HPDE6-E6E7 (cell line): ENCODE measurements at regions not wholly inside any gene's neighbourhood (a gene's known extent, or its start where the extent isn't known, plus 50 kb on each side); places are given as distances from the start of the nearest gene placed in this dataset.
A peak's percentile ranks its signal among the peaks of the same experiment; 100 is the strongest.

Experiments
- DNase-seq: peaks from one replicate; pipeline ENCODE4 v3.0.0; 2011; ENCODE audit warnings: missing footprints; ENCODE audit errors: extremely low spot score

DNA sequence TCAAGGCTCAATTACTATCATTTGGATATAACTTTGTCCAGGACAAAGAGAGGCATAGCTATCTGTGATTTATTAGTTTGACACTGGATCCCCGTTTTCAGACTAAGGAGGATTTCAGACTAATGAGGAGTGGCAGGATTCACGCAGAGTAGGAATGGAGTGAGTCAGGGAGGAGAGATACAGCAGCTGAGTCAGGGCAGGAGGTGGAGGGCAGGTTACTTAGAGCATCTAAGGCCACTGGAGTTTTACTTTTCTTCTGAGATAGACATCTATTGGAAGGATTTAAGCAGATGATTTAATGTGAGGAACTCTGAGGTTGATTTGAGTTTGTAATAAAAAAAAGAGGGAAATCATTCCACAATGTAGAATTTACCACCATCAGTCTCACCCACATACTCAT, 110.6 kb downstream of the RPIA start:
- DNase-seq = peak; percentile 47

DNA sequence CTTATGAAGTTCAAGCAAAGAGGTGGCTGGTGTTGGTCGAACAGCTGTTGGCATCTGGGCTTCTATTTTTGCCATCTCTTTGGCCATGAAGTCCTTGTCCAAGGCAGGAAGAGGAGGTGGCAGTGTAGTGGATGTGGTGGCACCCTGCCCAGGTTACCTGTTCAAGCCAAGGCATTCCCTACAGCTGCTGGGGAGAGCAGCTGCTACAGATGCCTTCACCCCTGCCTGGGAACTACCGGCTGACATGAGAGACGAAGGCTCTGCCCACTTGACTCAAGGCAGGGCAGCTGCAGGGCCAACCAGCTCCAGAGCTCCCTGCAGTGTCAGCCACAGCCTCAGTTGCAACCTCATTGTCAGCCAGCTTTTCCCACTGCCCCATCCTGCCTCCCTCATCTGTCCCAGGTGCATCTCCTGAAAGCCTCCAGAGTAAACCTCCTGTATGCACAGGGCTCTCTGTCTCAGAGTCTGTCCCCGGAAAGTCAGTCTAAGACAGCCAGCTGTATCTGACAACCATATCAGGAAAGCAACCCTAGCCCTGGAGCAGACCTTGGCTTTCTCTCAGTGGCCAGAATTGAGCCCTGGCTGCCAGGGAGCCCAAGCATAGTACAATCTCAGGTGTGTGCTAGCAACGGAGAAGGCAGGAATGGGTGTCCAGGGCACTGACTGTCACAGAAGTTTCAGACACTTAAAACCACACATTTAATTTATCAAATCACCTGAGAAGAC, 115.9 kb downstream of the RPIA start:
- DNase-seq = no peak

DNA sequence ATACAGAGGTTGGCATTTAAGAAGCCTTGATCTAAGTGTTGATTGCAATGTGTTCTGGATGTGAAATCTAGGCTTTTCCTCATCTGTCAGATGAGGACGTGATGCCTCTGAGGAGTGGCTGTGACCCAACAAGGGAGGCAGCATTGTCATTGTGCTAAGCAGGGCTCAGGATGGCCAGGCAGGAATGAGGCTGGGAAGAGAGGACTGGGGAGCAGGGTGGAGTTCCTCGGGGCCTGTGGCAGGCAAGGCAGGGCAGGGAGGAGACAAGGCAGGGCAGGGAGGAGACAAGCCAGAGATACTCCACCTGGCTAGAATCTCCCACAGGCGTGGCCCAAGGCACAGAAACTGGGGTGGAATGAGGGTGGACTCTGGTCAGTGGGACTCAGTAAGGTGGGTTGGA, 116.6 kb downstream of the RPIA start:
- DNase-seq = no peak

DNA sequence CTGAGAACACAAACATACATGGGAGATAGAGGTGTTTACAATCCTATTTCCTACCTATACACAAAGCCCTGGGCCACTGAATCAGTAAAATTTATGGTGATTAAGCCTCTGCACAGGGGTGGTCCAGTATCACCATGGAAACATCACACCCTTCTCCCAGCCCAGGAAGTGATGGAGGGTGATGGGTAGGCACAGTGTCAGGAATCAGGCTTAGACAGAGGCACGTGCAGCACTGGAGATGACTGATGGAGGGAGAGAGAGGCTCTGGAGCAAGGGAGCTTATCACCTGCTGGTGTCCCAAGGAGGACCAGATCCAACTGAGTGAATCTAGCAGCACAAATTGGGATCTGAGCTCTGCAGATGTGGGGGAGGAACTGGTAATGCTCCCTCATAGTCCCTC, 117.2 kb downstream of the RPIA start:
- DNase-seq = no peak

DNA sequence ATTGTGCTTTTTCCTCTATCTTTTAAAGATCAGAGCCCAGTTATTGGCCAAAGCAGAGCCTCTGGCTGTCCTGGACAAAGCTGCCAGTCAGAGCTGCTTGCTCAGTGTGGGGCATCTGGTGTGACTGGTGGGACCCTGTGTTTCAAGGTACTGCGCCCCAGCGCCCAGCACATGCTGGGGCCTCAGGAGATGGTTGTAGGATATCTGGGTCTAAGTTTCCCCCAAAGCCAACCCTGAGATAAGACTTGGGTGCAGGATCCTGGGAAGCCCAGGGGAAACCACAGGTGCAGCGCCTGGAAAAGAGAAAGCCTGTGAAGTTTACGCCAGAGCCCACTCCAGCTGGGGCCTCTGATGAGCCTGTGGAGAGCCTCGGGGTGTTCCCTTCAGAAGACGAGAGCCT, 117.7 kb downstream of the RPIA start:
- DNase-seq = no peak

DNA sequence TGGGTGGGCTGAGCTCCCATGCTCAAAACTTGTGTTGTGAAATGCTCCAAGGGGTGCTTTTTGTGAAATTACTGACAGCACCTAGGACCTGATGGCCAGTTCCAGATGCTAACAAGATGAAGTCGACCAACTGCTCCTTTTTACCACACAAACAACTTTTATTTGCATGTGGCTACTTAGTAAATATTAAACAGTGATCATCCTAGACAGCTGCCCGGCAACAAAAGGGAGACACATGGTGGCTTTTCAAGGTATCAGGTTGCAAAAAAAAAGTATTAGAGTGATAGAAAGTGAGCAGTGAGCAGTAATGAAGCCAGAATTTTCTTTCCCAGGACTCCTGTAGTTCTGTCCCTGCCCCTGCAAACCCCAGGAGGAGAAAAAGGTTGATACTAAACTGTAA, 118.5 kb downstream of the RPIA start:
- DNase-seq = no peak

DNA sequence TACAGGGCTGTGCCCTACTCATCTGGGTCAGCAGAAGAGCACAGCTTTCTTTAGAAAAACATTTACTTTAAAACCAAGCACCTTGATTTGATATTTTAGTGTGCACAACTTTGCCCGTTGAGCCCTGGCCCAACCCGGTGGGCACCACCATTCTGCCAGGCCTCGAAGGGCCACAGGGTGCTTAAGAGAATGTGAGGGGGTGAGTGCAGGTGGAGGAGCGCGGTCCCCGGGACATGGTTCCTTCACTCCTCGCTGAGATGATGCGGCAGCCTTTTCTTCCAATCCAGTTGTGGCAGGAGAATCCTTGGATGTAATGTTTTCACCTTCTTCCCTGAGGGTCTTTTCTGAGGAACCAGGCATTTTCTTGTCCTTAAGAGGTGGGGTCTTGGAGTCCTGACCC, 119.0 kb downstream of the RPIA start:
- no peak for DNase-seq

DNA sequence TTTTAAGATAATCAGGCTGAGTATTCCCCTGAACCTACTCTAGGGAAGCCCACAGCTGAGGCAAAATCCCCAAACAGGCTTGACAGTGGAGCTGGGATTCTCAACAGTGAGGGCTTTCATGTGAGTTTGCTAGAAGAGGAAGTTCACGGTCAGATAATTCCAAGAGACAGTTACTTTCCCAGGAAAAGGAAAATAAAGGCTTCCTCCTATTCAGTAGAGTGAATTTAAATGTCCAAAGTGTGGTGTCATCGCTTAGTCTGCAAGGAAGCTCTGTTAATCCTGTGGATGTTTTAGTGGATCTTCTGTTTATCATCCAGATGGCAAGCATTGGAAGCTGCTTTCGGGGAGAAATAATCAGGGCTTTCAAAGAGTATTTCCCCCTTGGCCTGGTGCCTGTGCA, 119.8 kb downstream of the RPIA start:
- no peak for DNase-seq

DNA sequence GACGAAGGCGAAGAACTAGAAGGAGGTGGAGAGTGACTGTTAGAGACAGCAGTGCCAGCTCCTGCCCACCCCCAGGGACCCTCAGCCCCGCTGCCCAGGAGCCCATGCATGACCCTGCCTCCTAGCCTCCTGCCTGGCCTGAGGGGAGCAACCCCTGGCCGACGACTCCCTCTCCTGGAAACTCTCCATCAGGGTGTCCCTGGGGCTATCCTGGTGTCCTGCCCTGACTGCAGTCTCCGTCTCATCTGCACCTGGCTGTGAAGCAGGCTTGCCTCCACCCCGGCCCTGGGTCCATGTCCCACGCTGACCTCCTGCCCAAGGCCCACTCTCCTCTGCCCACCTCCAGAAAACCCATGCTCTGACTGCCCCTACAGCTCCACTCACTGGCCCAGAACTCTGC, 120.2 kb downstream of the RPIA start:
- no peak for DNase-seq

DNA sequence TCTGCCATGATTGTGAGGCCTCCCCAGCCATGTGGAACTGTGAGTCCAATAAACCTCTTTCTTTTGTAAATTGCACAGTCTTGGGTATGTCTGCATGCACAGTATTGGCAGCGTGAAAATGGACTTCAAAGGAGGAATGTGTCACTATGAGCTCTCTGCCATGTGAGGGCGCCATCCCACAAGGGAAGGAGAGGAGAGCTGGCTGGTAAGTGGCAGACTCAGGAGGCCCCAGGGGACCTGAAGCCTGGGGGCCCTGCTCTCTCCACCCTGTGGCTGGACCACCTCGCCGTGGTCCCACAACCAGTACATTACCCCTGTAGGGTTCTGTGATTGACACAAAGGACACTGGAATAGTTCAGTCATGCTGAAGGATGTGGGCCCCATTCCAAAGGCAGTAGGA, 122.1 kb downstream of the RPIA start:
- no peak for DNase-seq

DNA sequence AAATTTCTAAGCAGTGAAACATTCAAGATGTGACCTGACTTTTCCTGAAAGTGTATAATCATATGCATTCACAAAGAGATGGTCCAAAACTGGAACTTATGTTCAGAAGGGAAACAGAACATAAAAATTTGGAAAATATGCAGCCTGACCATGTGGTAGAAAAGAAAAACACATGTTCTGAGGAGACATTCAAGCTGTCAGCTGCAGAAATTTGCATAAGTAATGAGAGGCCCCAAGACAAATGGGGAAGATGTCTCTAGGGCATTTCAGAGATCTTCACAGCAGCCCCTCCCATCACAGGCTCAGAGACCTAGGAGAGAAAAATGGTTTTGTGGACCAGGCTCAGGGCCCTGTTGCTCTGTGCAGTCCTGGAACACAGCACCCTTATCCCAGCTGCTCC, 123.8 kb downstream of the RPIA start:
- DNase-seq = no peak

DNA sequence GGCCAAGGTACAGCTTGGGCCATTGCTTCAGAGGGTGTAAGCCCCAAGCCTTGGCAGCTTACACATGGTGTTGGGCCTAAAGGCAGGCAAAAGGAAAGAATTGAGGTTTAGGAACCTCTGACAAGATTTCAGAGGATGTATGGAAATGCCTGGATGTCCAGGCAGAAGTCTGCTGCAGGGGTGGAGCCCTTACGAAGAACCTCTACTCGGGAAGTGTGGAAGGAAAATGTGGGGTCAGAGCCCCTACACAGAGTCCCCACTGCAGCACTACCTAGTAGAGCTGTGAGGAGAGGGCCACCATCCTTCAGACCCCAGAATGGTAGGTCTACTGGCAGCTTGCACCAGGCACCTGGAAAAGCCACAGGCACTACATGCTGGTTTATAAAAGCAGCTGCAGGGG, 124.2 kb downstream of the RPIA start:
- DNase-seq = no peak

DNA sequence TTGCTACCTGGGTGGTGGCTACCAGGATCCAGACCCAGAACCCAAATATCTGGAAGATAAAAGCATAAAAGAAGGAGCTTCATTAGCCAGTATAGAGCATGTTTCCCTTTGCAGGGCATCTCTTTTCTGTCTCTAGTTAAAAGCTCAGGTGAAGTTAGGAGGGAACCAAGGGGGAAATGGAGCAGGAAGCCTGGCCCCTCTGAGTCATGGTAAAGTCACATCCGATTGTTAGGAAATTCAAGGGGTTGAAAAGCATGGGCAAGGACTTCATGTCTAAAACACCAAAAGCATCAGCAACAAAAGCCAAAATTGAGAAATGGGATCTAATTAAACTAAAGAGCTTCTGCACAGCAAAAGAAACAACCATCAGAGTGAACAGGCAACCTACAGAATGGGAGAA, 126.9 kb downstream of the RPIA start:
- peak; percentile 29 for DNase-seq

DNA sequence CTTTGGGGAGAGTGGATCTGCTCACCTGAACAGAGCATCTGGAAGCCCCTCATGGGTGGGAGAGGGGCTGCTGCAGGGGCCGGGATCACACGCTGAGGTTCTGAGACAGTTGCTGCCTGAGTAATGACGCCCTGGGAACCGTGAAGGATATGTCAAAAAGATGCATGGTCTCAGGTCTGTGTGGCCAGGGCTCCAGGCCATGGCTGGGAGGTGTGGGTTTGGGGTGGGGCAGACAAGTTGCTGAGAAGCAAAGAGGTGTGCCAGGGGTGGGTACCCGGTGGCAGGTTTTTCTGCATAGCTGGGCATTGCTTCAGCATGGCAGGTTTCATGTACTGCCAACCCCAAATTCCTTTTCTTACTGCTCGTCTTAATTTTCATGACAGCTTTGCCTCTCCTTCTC, 133.5 kb downstream of the RPIA start:
- no peak for DNase-seq

DNA sequence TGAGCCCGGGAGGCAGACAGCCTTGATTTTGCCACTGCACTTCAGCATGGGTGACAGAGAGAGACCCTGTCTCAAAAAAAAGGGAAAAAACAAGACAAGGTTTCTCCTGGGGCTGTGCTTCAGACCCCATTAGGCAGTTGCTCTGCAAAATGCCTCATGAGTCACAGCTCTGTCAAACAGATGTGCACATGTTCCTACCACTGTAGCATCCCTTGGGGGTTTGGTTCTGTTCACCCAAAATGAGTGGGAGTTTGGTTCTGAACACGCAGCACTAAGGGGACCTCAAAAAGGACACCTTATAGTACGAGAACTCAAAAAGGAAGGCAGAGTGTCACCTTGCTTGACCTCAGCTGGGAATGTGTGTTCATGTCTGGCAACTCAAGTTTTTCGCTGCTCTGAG, 134.9 kb downstream of the RPIA start:
- DNase-seq = no peak

DNA sequence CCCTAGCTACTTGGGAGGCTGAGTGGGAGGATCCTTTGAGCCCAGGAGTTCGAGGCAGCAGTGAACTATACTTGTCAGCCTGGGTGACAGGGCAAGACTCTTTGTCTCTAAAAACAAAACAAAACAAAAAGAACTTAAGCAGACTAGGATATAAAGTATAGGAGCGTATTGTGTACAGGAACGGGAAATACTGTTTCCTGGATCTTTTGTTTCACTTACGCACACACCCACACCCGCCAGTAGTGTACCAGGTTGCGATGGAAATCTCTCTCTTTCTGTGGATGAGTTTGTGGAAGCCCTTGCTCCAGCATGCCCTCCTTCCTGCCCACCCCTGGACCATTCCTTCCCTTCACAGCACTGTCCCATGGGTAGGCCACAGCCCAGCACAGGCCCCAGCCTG, 136.3 kb downstream of the RPIA start:
- no peak for DNase-seq

DNA sequence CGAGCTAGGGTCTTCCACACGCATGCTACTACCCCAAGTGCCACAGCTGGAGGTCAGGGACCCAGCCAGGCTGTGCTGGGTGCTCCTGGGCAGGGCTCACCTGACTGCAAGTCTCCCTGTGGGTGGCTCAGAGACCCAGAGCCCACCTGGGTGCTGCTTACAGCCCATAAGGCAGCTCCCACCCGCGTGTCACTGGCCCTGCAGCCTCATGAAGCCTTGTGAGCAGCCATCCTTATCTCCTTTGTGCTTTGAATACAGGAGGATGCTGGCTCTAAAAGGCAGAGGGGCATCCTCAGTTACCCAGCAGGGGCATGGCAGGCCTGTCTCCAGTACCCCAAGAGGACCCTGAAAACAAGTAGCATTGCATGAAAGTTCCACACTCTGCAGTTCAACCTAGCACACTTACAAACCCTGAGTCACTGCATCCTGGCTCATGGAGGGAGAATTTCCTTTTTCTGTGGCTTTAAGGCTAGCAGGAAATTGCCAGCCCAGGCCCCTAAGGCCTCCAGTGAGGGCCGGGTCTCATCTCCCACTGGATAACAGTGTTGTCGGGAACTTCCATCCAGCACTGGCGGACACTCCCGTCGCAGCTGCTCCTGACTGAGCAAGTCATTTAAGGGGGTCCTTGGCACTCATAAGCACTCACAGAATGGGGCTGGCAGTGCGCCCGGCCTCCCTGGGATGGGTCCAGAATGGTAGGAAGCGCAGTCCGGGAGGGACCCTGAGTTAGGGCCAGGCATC, 137.1 kb downstream of the RPIA start:
- no peak for DNase-seq

DNA sequence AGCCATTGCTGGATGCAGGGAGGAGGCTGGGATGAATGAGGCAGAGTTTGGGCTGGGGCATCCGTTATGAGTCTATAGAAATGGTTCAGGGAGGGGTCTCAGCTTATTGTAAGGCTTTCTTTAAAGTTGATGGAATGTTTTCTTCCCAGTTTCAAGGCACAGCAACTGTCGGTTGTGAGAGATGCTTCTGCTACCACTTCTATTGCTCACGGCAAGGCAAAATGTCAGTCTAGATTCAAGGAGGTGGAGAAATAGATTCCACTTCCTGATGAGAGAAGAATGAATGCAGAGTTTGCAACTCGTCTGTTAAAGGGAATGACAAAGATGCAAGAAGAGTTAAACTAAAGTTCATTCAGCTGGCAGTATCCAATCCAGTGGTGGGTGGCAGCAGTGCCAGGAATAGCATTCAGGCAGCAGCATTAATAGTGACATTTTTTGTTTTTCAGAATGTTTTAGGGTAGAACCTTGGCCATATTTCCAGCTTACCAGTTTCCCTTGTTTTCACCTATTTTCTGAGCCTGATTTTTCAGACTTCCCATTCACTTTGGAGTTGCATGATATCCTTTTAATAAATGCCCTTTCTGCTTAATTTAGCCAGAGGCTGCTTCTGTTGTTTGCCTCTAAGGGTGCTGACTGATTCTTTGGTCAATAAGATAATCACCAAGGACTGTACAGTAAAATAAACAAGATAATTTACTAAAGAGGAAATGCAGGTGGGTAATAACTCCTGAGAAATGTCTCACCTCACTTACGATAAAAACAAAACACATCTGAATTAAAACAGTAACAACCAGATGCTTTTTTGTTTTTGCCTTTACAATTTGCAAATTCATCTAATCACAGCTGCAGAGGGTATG, 138.4 kb downstream of the RPIA start:
- no peak for DNase-seq

DNA sequence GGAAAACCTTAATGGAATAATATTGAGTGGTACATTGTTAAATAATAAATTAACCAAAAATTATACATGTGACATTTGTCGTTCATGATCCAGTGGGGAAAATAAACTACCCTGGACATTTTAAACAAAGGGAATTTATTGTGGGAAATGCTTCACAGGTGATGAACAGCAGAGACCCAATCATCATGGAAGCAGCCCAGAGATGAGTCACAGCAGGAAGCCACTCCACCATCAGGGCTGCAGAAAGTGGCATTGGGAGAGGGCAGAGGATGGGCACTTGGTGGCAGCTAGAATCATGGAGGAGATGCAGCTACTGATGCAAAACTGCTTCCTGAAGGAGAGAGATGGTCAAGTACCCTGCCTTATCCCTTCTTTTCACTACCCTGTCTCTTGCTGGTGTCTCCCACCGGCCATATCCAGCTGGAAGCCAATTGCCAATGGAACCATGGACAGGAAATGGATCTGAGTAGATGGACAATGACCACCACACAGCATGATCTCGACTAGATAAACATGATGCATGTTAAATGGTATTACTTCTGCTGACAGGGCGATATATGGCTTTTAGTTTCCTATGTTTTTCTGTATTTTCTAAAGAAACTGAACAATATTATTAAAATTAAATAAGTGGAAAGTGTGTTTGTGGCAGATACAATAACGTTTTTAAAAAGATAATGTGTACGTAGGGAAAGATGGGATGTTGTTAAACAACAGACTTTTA, 139.8 kb downstream of the RPIA start:
- peak; percentile 19 for DNase-seq

DNA sequence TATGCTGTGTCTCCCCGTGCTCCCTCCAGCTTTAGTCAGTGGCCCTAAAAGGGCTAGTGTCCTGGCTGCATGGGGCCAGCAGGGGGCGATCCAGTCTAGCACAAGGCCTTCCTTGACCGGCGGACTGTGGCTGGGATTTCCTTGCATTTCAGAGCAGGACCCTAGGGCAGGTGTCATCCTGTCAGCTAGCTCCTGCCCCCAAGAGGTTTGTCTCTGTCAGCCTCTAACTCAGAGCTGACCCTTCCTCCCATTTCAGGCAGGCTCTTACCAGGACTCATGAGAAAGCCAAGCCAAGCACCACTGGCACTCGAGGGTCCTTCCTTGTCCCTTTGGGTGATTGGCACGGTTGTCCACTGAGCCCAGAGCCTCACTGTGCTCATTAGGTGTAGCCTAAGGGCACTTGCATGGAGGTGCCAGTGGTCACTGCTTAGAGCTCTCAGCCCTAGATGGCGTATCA, 140.3 kb downstream of the RPIA start:
- peak; percentile 16 for DNase-seq

DNA sequence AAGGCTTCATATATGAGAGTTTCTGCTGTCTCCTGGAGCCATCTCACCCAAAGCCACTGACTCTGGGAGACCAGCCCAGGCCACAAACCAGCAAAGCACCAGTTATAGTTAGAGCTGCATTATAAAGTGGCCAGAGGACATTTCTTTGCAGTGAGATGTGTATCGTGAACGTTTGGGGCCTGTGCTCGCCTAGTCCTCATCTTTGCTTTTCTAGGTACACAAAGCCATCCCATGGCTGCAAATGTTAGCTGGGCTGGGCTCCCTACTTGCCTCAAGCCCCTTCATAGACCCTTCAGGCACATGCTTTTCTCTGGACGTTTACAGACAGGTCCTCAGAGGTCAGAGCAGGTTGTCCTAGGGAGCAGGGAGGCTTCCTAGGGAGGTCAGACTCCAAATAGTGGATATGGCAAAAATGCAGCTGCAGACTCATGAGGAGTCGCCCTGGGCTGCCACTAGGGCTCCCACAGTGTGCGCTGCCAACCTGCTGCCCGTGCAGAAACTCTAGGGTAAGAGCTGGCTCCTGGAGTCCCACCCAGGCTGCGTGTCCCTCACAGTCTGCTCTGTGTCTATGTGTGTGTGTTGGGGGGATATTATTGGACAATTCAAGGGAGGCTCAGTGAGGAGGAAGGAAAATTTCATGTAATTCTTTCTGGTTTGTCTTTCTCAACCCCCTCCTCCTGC, 141.0 kb downstream of the RPIA start:
- DNase-seq = no peak
